Stimulated activated CD4-positive, alpha-beta T cell treated with anti-CD3 and anti-CD28 coated beads, TNF-alpha, amount 100 ng/mL, for 48 hours (primary cell): ENCODE measurements at regions not wholly inside any gene's neighbourhood (a gene's known extent, or its start where the extent isn't known, plus 50 kb on each side); places are given as distances from the start of the nearest gene placed in this dataset.
A peak's percentile ranks its signal among the peaks of the same experiment; 100 is the strongest.
"Not testable (repeated sequence)": the region's sequence is repeated elsewhere in the genome, so short reads cannot be mapped to it uniquely, and the experiment has no call there.

Source experiments
- DNase-seq, 3 donors: peaks; one replicate each; pipeline ENCODE4 v3.0.0-alpha.2; 2020; ENCODE audit warnings: low read depth in 3 of 3

GRCh38 chr2:7525746-7526145 lies 608.5 kb downstream of the RNF144A start:
- DNase-seq = no peak

GRCh38 chr2:7527165-7527722 lies 610.0 kb downstream of the RNF144A start:
- DNase-seq = no peak

DNA sequence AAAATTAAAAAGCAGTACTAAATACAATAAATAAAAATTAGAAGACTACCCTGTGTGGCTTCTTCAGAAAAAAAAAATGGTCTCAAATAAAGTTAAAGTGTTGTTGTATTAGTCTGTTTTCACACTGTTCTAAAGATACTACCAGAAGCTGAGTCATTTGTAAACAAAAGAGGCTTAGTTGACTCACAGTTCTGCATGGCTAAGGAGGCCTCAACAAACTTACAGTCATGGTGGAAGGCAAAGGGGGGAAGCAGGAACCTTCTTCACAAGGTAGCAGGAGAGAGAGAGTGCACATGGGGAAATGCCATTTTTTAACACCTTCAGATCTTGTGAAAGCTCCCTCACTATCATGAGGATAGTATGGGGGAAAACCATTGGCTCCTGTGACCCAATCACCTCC lies 612.8 kb downstream of the RNF144A start:
- DNase-seq = no peak

DNA sequence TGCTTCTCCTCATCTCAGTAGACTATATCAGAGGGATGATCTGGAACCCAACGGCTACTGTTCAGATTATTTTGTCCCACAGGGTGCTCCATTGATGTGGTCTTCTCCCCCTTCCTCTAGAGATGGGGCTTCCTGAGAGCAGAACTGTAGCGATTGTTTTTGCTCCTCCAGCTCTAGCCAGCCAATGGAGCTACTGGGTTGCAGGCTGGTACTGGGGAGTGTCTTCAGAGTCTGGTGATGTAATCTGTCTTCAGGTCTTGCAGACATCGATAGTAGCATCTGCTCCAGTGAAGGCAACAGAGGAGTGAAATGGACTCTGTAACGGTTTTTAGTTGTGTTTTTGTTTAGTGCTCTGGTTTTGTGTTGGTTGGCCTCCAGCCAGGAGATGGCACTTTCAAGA lies 621.9 kb downstream of the RNF144A start:
- no peak for DNase-seq

- DNase-seq = no peak
Observed at GRCh38 chr2:7539760-7540159, 622.5 kb downstream of the RNF144A start.

GRCh38 chr2:7552825-7553570 lies 635.8 kb downstream of the RNF144A start:
- no peak for DNase-seq

- no peak for DNase-seq
Observed at GRCh38 chr2:7555260-7555659, 638.0 kb downstream of the RNF144A start.

GRCh38 chr2:7557376-7557775 lies 640.2 kb downstream of the RNF144A start:
- DNase-seq = no peak

DNA sequence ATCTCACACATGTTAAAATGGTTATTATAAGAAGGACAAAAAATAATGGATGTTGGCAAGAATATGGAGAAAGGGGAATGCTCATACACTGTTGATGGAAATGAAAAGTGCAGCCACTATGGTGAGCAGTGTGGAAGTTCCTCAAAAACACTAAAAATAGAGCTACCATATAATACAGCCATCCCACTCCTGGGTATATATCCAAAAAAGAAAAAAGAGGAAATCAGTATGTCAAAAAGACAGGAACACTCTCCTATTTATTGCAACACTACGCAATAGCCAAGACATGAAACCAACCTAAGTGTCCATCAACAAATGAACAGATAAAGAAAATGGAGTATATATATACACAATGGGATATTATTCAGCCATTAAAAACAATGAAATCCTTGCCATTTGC lies 642.6 kb downstream of the RNF144A start:
- DNase-seq = no peak

DNA sequence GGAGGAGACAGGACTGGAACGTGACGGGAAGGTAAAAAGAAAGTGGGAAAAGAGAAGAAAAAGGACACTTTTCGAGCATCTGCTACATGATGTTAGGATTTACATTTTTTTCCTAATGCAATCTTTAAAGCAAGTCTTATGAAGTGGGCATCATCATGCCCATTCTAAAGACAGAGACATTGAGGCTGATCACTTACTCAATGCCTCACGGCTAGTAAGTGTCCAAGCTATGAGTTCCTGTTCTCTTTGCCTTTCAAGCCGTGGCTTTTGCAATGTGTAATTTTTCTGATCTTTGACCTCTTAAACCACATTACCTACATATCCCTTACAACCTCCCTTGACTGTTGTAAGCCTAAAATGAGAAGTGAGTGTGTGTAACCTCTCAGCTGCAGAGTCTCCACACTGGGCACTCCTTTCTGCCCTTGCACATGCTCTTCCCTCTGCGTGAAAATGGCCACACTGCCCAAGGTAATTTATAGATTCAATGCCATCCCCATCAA lies 649.2 kb downstream of the RNF144A start:
- no peak for DNase-seq

DNA sequence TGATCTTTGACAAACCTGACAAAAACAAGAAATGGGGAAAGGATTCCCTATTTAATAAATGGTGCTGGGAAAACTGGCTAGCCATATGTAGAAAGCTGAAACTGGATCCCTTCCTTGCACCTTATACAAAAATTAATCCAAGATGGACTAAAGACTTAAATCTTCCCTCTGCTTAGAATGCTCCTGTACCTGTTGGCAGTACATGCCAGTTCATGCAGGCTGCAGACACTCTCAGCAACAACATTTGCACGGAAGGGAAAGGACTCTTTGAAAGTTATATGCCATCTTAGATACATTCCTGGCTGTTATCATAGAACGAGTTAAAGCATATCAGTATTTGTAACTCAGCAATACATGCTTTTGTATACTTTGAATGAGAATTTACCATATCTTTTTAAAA lies 649.9 kb downstream of the RNF144A start:
- not testable (repeated sequence) for DNase-seq

DNA sequence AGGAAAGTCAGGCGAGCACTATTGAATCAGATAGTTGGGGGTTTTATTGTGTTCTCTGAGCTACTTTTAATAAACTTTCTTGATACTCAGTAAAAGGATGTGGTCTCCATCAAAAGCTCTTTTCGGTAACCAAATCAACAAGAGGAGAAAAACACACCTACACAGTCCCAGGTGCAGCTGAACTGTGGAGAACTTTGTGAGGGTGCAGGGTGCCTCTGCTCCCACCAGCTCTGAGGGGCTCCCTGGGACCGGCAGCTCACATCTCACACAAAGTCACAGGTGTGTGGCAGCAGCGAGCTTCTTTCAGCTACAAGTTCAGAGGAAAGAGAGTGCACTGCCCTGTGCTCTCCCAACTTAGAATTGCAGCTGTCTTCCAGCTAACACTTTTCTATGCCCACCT lies 650.4 kb downstream of the RNF144A start:
- DNase-seq = peak in 2 of 3 donors; percentile 50 to 64

- no peak for DNase-seq
Observed at GRCh38 chr2:7570247-7570646, 653.0 kb downstream of the RNF144A start.

DNA sequence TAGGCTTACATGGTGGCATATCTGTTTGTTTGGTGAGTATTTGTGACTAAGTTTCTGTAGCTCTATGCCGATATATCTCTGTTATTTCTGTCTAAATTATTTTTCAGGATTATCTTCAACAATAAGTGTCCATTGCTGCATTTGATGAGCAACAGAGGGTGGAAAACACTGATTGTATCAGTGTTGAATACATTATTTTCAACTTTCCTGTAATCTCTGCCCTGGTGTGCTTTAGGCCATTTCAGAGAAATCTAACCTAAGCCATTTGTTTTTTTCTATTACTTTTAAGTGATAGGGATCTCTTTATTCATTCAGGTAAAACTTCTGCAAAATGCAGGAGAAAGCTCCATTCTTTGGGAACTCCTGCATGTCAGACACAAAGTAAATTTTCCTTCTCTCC lies 654.5 kb downstream of the RNF144A start:
- DNase-seq = no peak

- peak in 2 of 3 donors; percentile 5 to 25 for DNase-seq
Observed at GRCh38 chr2:7572450-7572849, 655.2 kb downstream of the RNF144A start.

- DNase-seq = no peak
Observed at GRCh38 chr2:7573166-7573825, 656.1 kb downstream of the RNF144A start.

- DNase-seq = no peak
Observed at GRCh38 chr2:7574385-7574784, 657.2 kb downstream of the RNF144A start.

DNA sequence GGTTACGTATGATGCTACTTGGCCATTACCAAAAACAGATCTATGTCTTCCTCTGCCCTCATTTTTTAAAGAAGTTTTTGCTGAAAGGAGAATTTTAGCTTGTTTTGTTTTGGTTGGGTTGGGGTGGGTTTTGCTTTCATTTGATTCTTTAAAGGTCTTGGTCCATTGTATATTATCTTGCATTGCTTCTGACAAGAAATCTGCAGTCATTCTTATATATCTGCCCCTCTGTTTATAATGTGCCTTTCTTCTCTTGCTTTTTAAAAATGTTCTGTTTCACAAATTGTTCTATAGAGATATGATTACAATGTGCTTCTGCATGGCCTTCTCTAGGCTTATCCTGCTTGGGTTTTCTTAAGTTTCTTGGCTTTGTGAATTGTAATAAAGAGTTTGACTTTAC lies 660.6 kb downstream of the RNF144A start:
- DNase-seq = no peak

DNA sequence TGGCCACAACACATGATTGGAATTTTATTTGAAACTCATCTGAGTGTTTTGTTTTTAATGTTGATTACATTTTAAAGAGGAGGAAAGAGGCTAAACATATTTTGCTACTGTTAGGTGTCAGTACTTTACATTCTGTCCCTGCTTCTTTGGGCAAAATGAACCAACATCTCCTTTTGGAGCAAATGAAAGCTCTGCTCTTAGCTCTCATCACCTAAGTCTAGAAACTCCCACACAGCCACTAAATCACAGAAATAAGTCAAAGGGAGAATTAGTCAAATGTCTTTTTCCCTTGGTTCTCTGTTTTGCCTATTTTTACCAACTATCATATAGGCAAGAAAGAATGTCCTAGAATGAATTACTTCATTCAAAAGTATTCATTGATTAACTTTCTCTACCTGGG lies 666.8 kb downstream of the RNF144A start:
- DNase-seq = no peak

DNA sequence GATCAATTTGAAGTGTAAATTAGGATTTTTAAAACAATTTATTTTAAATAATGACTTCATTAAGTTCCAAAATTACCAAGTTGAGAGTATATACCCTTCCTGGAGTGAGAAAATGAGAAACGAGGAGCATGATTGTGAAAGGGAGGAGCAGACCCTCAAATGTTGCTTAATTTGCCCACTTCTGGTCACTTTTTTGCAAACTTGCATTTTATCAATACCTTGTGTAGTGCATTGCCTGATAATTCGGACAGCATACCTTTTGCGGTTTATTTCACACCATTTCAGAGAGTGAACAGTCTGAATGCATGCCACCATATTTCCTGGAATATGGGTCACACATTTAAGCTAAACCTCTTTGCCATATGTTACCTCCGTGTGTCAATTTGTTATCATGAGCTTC lies 669.7 kb downstream of the RNF144A start:
- no peak for DNase-seq

DNA sequence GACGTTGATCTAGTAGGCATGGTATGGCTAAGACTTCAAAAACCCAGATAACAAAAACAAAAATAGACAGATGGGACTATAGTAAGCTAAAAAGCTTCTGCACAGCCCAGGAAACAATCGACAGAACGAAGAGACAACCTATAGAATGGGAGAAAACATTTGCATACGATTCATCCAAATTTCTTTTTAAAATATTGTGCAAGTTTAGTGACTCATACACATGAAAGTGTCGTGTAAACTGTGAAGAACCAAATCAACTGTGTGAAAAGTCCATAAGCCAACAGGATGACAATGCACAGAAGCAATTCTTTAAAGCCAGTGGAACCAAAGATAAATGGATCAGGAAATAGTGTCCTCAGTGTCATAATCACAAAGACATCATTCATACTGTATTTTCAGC lies 671.1 kb downstream of the RNF144A start:
- no peak for DNase-seq

DNA sequence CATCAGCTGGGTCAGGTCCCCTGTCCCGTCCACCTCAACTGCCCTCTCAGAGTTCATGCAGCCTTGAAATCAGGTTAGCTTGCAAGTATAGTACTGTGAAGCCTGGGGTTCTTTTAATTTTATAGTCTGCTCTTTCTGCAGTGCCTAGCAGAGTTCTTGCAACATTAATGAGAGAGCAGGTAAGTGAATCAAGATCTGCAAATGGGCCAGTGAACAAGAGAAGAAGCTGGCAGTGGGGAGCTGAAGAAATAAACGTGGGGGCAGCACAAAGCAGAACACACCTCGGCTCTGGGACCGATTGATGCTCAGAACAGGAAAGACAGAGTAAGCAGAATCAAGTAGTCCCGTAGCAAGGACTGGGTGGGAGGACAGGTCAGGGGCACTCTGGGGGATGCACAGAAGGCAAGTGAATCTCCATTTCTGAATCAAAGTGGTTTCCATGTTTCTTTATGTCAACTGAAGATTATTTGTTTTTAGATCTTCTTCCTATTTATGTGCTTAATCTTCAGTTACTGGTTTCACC lies 675.5 kb downstream of the RNF144A start:
- no peak for DNase-seq

- no peak for DNase-seq
Observed at GRCh38 chr2:7593360-7593759, 676.1 kb downstream of the RNF144A start.
